Loucy (cell line): ENCODE measurements at regions not wholly inside any gene's neighbourhood (a gene's known extent, or its start where the extent isn't known, plus 50 kb on each side); places are given as distances from the start of the nearest gene placed in this dataset.

Source experiments
- H2AFZ ChIP-seq: fragments of 200-600 bp; sonication (generic); 2 replicates; pipeline ENCODE4 v1.6.0; 2016; ENCODE audit warnings: antibody characterized with exemption, mild to moderate bottlenecking, low read length, moderate library complexity
- H3F3A ChIP-seq: fragments of 200-600 bp; 2 replicates; pipeline ENCODE4 v1.6.0; 2016; ENCODE audit warnings: antibody characterized with exemption, low read depth, mild to moderate bottlenecking
- H3K27me3 ChIP-seq: fragments of 200-600 bp; sonication (generic); 2 replicates; pipeline ENCODE4 v1.6.1; 2014; ENCODE audit warnings: low read length, mild to moderate bottlenecking; ENCODE audit not compliant: insufficient read depth, poor library complexity, severe bottlenecking
- H3K36me3 ChIP-seq: fragments of 200-600 bp; sonication (generic); 2 replicates; pipeline ENCODE4 v1.6.1; 2016; ENCODE audit warnings: low read length; ENCODE audit not compliant: insufficient read depth
- H3K4me1 ChIP-seq: fragments of 200-600 bp; sonication (generic); 2 replicates; pipeline ENCODE4 v1.5.1; 2014; ENCODE audit warnings: low read length, mild to moderate bottlenecking; ENCODE audit not compliant: insufficient read depth, poor library complexity, severe bottlenecking
- H3K4me2 ChIP-seq: fragments of 200-600 bp; sonication (generic); 2 replicates; pipeline ENCODE4 v1.6.0; 2014; ENCODE audit warnings: antibody characterized with exemption, low read length, low read depth, mild to moderate bottlenecking; ENCODE audit not compliant: poor library complexity, severe bottlenecking
- H3K4me3 ChIP-seq: fragments of 200-600 bp; sonication (generic); 2 replicates; pipeline ENCODE4 v1.5.1; 2014; ENCODE audit warnings: low read length, mild to moderate bottlenecking, mixed read lengths; ENCODE audit not compliant: poor library complexity, severe bottlenecking
- H3K79me2 ChIP-seq: fragments of 200-600 bp; sonication (generic); 2 replicates; pipeline ENCODE4 v1.6.1; 2014; ENCODE audit warnings: low read length; ENCODE audit not compliant: insufficient read depth
- H3K9ac ChIP-seq: fragments of 200-600 bp; sonication (generic); 2 replicates; pipeline ENCODE4 v1.6.0; 2014; ENCODE audit warnings: mild to moderate bottlenecking, low read depth, low read length, moderate library complexity; ENCODE audit not compliant: poor library complexity, severe bottlenecking
- H3K9me2 ChIP-seq: fragments of 200-600 bp; sonication (generic); replicated peaks from 2 replicates; pipeline ENCODE4 v1.6.1; 2016; ENCODE audit warnings: low read depth, low read length, mixed read lengths
- H3K9me3 ChIP-seq: fragments of 200-600 bp; sonication (generic); 2 replicates; pipeline ENCODE4 v1.6.1; 2014; ENCODE audit warnings: mild to moderate bottlenecking, antibody characterized with exemption, low read length, low read depth; ENCODE audit not compliant: insufficient read depth
- H4K20me1 ChIP-seq: fragments of 200-600 bp; sonication (generic); 2 replicates; pipeline ENCODE4 v1.6.0; 2014; ENCODE audit warnings: antibody characterized with exemption, low read length, mild to moderate bottlenecking; ENCODE audit not compliant: insufficient read depth, poor library complexity, severe bottlenecking
- EZH2phosphoT487 ChIP-seq: fragments of 200-600 bp; IDR thresholded peaks from 2 replicates; pipeline ENCODE4 v1.6.1; 2018; ENCODE audit warnings: antibody characterized with exemption, mild to moderate bottlenecking, moderate library complexity, borderline replicate concordance
- TF ChIP-seq, protein P1 (sequence below): fragments of 200-600 bp; sonication (generic); conservative IDR thresholded peaks from 2 replicates; pipeline ENCODE4 v1.5.1; 2014; ENCODE audit warnings: mild to moderate bottlenecking, antibody characterized with exemption, low read length

DNA sequence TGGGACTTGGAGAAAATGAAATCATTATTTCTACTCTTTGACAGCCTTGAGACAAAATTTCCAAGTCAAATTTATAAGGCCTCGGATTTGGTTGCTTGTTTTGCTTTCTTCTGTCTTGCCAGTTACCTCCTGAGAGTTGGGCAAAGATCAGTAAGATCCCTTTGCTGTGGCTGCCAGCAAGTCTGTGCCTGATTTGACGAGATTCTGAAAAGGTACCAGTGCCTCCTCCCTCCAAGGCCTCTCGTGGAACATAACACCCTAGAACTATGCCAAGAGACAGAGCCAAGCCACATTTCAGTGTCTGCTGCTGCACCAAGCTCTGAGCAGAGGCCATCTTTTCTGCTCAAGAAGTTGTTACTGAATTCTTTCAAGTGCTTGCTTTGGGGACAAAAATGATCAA, 61.0 kb downstream of the GTPBP8 start:
- TF ChIP-seq EZH2phosphoT487, result no peak
- TF ChIP-seq, protein P1, sequence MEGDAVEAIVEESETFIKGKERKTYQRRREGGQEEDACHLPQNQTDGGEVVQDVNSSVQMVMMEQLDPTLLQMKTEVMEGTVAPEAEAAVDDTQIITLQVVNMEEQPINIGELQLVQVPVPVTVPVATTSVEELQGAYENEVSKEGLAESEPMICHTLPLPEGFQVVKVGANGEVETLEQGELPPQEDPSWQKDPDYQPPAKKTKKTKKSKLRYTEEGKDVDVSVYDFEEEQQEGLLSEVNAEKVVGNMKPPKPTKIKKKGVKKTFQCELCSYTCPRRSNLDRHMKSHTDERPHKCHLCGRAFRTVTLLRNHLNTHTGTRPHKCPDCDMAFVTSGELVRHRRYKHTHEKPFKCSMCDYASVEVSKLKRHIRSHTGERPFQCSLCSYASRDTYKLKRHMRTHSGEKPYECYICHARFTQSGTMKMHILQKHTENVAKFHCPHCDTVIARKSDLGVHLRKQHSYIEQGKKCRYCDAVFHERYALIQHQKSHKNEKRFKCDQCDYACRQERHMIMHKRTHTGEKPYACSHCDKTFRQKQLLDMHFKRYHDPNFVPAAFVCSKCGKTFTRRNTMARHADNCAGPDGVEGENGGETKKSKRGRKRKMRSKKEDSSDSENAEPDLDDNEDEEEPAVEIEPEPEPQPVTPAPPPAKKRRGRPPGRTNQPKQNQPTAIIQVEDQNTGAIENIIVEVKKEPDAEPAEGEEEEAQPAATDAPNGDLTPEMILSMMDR, result no peak
- Histone ChIP-seq H2AFZ (no peak overlapping the region; the same call in 1 of the 2 replicates), H3K4me3 (no peak overlapping the region), H3K9ac (no peak overlapping the region), H3K4me1 (no peaks in the 10 kb centered on the region), H3K9me3 (no peaks in the 10 kb centered on the region), H3K79me2 (no peaks in the 10 kb centered on the region), H4K20me1 (no peaks in the 10 kb centered on the region), H3F3A (no peaks in the 10 kb centered on the region), H3K4me2 (no peak overlapping the region), H3K36me3 (no peaks in the 10 kb centered on the region), H3K27me3 (no peaks in the 10 kb centered on the region), H3K9me2 (no peaks in the 10 kb centered on the region)

DNA sequence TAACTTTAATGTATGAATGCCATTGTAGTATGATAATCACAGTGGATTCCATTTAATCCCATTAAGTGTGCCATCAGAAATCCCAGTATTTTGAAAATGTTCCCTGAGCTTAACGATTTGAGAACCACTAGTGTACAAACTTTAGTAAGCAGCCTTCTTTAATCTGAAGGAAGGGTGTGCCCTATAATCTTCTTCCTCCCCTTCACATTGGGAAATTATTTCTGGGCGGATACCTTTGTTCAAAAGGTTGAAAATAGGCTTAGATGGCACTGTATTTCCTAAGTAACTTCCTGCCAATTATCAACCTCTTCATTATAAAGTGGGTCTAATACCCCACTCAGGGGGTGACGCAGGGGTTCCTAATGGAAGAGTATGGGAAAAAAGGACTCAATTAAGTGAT, 62.4 kb downstream of the GTPBP8 start:
- H3K36me3 ChIP-seq, result no peaks in the 10 kb centered on the region
- H3K4me3 ChIP-seq, result no peak overlapping the region
- no peaks in the 10 kb centered on the region for H3K4me1 ChIP-seq
- H3K27me3 ChIP-seq, result no peaks in the 10 kb centered on the region
- no peak overlapping the region for H3K4me2 ChIP-seq
- no peaks in the 10 kb centered on the region for H3K79me2 ChIP-seq
- H4K20me1 ChIP-seq, result no peaks in the 10 kb centered on the region
- no peak overlapping the region for H3K9ac ChIP-seq
- no peaks in the 10 kb centered on the region for H3K9me2 ChIP-seq
- no peaks in the 10 kb centered on the region for H3K9me3 ChIP-seq
- TF ChIP-seq EZH2phosphoT487, result no peak
- TF ChIP-seq, protein P1, result no peak
- no peaks in the 10 kb centered on the region for H3F3A ChIP-seq
- no peak overlapping the region for H2AFZ ChIP-seq

- no peaks in the 10 kb centered on the region for H3K9me3 ChIP-seq
- no peak for TF ChIP-seq EZH2phosphoT487
- TF ChIP-seq, protein P1, result no peak
- H3K4me1 ChIP-seq, result no peaks in the 10 kb centered on the region
- no peaks in the 10 kb centered on the region for H3K27me3 ChIP-seq
- no peaks in the 10 kb centered on the region for H3F3A ChIP-seq
- H3K9me2 ChIP-seq, result no peaks in the 10 kb centered on the region
- H4K20me1 ChIP-seq, result no peaks in the 10 kb centered on the region
- H3K9ac ChIP-seq, result no peak overlapping the region
- no peaks in the 10 kb centered on the region for H3K36me3 ChIP-seq
- no peak overlapping the region for H3K4me3 ChIP-seq
- no peak overlapping the region for H2AFZ ChIP-seq
- no peak overlapping the region for H3K4me2 ChIP-seq
- H3K79me2 ChIP-seq, result no peaks in the 10 kb centered on the region
Measured at GRCh38 chr3:113054552-113054951, 63.8 kb downstream of the GTPBP8 start.
